OCI-LY1 (cell line): ENCODE measurements at regions not wholly inside any gene's neighbourhood (a gene's known extent, or its start where the extent isn't known, plus 50 kb on each side); places are given as distances from the start of the nearest gene placed in this dataset.

Experiments
- EZH2 ChIP-seq: fragments of 200-600 bp; sonication (generic), shearing (Covaris generic); IDR thresholded peaks from 2 replicates; pipeline ENCODE4 v1.8.0; 2017; ENCODE audit warnings: borderline replicate concordance, mixed run types, mild to moderate bottlenecking, antibody characterized with exemption, low read length, moderate library complexity, mixed read lengths
- TF ChIP-seq, protein P1 (sequence below): fragments of 200-600 bp; sonication (generic), shearing (Covaris generic); IDR thresholded peaks from 2 replicates; pipeline ENCODE4 v1.5.1; 2017; ENCODE audit warnings: mild to moderate bottlenecking, antibody characterized with exemption, low read length, moderate library complexity, mixed read lengths

DNA sequence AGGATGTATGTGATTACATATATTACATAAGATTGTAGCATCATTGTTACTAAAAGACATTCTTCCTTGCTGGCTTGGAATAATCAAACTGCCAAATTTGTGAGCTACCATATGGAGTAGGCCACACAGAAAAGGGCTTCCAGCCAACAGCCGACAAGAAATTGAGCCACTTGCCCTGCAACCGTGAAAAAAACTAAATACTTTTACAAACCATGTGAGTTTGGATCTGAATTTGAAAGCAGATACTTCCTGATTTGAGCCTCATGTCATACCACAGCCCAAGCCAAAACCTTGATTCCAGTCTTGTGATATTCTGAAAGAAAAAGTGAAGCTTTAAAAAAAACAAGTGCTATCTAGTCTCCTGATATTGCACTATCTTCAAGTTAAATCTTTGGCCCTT, 55.6 kb upstream of the PRMT6 start:
- TF ChIP-seq, protein P1, sequence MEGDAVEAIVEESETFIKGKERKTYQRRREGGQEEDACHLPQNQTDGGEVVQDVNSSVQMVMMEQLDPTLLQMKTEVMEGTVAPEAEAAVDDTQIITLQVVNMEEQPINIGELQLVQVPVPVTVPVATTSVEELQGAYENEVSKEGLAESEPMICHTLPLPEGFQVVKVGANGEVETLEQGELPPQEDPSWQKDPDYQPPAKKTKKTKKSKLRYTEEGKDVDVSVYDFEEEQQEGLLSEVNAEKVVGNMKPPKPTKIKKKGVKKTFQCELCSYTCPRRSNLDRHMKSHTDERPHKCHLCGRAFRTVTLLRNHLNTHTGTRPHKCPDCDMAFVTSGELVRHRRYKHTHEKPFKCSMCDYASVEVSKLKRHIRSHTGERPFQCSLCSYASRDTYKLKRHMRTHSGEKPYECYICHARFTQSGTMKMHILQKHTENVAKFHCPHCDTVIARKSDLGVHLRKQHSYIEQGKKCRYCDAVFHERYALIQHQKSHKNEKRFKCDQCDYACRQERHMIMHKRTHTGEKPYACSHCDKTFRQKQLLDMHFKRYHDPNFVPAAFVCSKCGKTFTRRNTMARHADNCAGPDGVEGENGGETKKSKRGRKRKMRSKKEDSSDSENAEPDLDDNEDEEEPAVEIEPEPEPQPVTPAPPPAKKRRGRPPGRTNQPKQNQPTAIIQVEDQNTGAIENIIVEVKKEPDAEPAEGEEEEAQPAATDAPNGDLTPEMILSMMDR = no peak
- TF ChIP-seq EZH2 = no peak
